Mesothelial cell of epicardium (in vitro differentiated cells): ENCODE measurements at regions not wholly inside any gene's neighbourhood (a gene's known extent, or its start where the extent isn't known, plus 50 kb on each side); places are given as distances from the start of the nearest gene placed in this dataset.
A peak's percentile ranks its signal among the peaks of the same experiment; 100 is the strongest.

Source experiments
- DNase-seq, 2 experiments: peaks; one replicate each; pipeline ENCODE4 v3.0.0; 2021; ENCODE audit warnings: low spot score in 2 of 2; ENCODE audit not compliant: unreplicated experiment in 2 of 2
- H3K27ac Mint-ChIP-seq: 2 replicates; pipeline ENCODE4 v1.8.0; 2021; ENCODE audit warnings: mixed read lengths
- H3K27me3 Mint-ChIP-seq: 2 replicates; pipeline ENCODE4 v1.8.0; 2021; ENCODE audit warnings: low read depth, mixed read lengths
- H3K36me3 Mint-ChIP-seq: 2 replicates; pipeline ENCODE4 v1.8.0; 2021; ENCODE audit warnings: mixed read lengths
- H3K4me1 Mint-ChIP-seq: 2 replicates; pipeline ENCODE4 v1.8.0; 2021; ENCODE audit warnings: mixed read lengths
- H3K4me3 Mint-ChIP-seq: 2 replicates; pipeline ENCODE4 v1.8.0; 2021; ENCODE audit warnings: mild to moderate bottlenecking, moderate library complexity, mixed read lengths
- H3K9me3 Mint-ChIP-seq: 2 replicates; pipeline ENCODE4 v1.8.0; 2021; ENCODE audit warnings: mixed read lengths
- CTCF ChIP-seq: fragments of 200-600 bp; sonication (generic); IDR thresholded peaks from one replicate; pipeline ENCODE4 v1.5.0; 2021; ENCODE audit warnings: antibody characterized with exemption; ENCODE audit not compliant: unreplicated experiment

- Mint-ChIP-seq H3K4me1 (peaks cover 15% of the 10 kb centered on the region), H3K4me3 (no peak overlapping the region), H3K9me3 (peaks cover 10% of the 10 kb centered on the region), H3K27ac (no peak overlapping the region), H3K36me3 (no peaks in the 10 kb centered on the region), H3K27me3 (no peaks in the 10 kb centered on the region)
- no peak for DNase-seq
- TF ChIP-seq CTCF = no peak
Measured at GRCh38 chrX:20519826-20520225, 253.1 kb upstream of the RPS6KA3 start.

DNA sequence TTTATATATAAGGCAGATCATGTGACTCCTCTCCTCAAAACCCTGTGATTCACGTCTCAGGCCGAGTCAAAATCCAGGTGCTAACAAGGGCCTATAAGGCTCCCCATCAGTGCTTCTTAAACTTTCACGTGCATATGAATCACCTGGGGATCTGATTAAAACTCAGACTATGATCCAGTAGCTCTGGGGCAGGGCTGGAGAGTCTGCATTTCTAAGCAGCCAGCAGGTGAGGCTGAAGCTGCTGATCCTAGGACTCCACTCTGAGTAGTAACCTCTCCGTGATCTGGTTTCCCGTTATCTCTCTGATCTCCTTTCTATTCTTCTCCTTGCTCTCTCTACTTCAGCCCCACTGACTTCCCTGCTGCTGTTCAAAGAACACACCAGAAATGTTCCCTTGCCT is 252.4 kb upstream of the RPS6KA3 start:
- H3K9me3 Mint-ChIP-seq = peaks cover 11% of the 10 kb centered on the region
- no peak for DNase-seq
- H3K27ac Mint-ChIP-seq = no peak overlapping the region
- no peaks in the 10 kb centered on the region for H3K36me3 Mint-ChIP-seq
- no peak overlapping the region for H3K4me3 Mint-ChIP-seq
- TF ChIP-seq CTCF = no peak
- H3K27me3 Mint-ChIP-seq = no peaks in the 10 kb centered on the region
- H3K4me1 Mint-ChIP-seq = peaks cover 15% of the 10 kb centered on the region

- TF ChIP-seq CTCF = no peak
- Mint-ChIP-seq H3K36me3 (no peaks in the 10 kb centered on the region), H3K9me3 (peaks cover 10% of the 10 kb centered on the region), H3K27me3 (no peaks in the 10 kb centered on the region), H3K4me1 (peaks cover 21% of the 10 kb centered on the region), H3K4me3 (no peak overlapping the region), H3K27ac (no peak overlapping the region)
- no peak for DNase-seq
Measured at GRCh38 chrX:20517565-20517964, 250.9 kb upstream of the RPS6KA3 start.

DNA sequence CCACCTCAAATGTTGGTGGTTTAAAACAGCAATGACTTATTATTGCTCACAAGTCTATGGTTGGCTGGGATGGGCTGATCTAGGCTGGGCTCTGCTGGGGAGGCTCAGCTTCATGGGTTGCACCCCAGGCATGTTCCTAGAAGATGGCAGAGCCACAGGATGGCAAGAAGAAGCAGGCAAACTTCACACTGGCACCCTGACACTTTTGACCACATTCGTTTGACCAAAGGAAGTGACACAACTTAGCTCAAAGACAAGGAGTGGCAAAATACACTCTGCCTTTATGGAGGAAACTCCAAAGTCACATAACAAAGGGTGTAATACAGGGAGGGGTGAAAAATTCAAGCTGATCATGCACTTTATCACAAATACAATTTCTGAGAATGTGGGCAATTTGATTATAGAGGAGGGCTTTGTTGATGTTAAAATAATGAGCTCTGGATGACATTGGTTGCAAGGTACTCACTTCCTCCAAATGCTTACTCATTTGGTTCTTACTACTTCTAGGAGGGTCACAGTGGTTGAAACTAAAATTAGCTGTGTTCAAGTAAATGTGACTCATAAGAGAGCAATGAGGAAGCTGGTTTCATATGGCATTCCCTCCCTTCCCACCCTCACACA is 249.2 kb upstream of the RPS6KA3 start:
- Mint-ChIP-seq H3K9me3 (peaks cover 15% of the 10 kb centered on the region), H3K4me1 (peaks cover 21% of the 10 kb centered on the region), H3K4me3 (no peak overlapping the region), H3K27me3 (no peaks in the 10 kb centered on the region), H3K27ac (peak overlapping the region; percentile 71), H3K36me3 (no peaks in the 10 kb centered on the region)
- no peak for DNase-seq
- TF ChIP-seq CTCF = no peak

DNA sequence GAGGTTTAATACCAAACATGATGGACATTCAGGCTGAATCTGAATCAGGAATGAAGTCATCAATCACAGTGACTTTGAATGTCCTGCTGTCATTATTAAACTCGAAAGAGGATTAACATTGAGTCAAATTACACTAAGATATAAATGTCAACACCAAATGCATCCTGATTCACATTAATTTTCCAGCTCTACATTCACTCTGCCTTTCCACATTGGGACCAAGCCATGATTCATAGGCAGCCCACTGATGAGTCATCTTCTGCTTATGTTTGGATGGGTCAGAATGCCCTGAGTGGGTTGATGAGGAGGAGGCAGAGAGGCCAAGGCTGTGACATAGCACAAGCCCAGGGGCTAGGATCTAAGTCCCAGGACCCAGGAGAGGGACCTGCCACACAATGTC is 247.6 kb upstream of the RPS6KA3 start:
- H3K27ac Mint-ChIP-seq = no peak overlapping the region
- no peak for TF ChIP-seq CTCF
- no peak overlapping the region for H3K4me3 Mint-ChIP-seq
- peaks cover 19% of the 10 kb centered on the region for H3K4me1 Mint-ChIP-seq
- DNase-seq = no peak
- no peaks in the 10 kb centered on the region for H3K36me3 Mint-ChIP-seq
- no peaks in the 10 kb centered on the region for H3K27me3 Mint-ChIP-seq
- peaks cover 18% of the 10 kb centered on the region for H3K9me3 Mint-ChIP-seq

- DNase-seq = no peak
- no peaks in the 10 kb centered on the region for H3K36me3 Mint-ChIP-seq
- peaks cover 17% of the 10 kb centered on the region for H3K4me1 Mint-ChIP-seq
- no peaks in the 10 kb centered on the region for H3K27me3 Mint-ChIP-seq
- peaks cover 23% of the 10 kb centered on the region for H3K9me3 Mint-ChIP-seq
- no peak overlapping the region for H3K27ac Mint-ChIP-seq
- no peak for TF ChIP-seq CTCF
- no peak overlapping the region for H3K4me3 Mint-ChIP-seq
Measured at GRCh38 chrX:20513185-20513584, 246.5 kb upstream of the RPS6KA3 start.
